GM19043 (cell line): ENCODE measurements at regions not wholly inside any gene's neighbourhood (a gene's known extent, or its start where the extent isn't known, plus 50 kb on each side); places are given as distances from the start of the nearest gene placed in this dataset.

Experiments used
- ATAC-seq: cut with Tn5 transposase; IDR thresholded peaks from one replicate; pipeline ENCODE4 v1.9.1; 2021; ENCODE audit warnings: low read depth; ENCODE audit not compliant: unreplicated experiment

DNA sequence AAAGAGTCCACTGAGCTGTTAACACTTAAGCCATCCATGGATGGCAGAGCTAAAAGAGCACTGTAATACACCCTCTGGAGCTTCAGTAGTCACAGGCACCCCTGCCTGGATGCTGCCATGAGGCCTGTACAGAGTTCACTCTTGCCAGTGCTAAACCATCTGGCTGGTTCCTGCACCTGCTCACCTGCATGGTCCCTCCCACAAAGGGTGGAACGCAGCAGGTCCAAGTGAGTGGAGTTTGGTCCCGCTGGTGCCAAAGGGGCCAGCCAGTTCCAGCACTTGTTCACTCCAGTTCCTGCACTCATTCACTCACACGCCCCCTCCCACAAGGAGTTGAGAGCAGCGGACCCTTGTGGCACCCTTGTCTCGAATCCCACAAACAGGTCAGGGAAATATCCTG is 503.5 kb downstream of the HACE1 start:
- no peak for ATAC-seq

GRCh38 chr6:104349191-104349590 is 510.5 kb downstream of the HACE1 start:
- no peak for ATAC-seq

DNA sequence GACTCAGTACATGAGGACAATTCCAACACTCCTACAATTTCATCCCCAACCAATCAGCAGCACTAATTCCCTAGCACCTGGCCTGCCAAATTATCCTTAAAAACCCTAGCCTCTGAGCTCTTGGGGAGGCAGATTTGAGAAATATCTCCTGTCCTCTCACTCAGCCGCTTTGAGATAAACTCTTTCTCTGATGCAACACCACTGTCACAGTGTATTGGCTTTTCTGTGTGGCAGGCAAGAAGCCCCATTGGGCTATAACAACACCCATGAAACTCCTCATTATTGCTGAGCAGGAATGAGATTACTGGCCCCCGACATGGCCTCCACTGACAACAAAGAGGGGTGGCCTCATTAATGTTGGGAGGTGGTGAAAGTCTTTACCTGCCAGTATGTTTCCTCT is 515.5 kb downstream of the HACE1 start:
- ATAC-seq: no peak

- ATAC-seq: no peak
Measured at GRCh38 chr6:104332364-104332763, 527.4 kb downstream of the HACE1 start.

DNA sequence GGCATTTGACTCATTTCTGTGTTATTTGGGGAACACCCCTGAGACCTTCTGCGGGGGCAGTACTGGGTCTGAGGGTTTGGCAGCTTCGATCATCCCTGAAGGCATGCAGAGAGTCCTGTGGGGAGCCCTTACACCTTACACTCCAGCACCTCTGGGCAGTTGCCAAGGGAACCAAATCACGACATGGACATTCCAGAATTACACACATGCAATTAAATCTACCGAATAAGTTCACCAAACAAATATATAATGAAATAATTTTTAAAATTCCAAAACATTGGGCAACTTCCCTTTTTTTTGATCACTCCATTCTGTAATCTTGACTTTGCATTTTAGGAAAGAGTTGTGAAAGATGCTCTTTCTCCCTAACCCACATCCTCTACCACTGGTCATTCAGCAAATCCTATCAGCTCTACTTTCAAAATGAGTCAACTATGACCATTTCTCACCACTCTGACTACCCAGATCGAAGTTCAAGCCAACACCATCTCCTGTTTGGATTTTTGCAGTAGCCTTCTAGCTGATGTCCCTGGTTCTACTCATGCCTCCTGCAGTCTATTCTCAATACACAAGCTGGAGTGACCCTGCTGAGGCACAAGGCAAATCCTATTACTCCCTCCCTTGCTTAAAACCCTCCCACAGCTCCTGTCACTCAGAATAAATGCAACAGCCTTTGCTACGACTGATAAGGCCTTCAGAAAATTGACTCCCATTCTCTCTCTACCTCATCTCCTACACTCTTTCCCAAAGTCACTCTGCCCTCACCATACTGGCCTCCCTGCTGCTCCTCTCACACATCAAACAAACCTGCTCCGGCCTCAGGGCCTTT is 533.3 kb downstream of the HACE1 start:
- no peak for ATAC-seq

GRCh38 chr6:104325341-104326172 is 534.2 kb downstream of the HACE1 start:
- no peak for ATAC-seq

- ATAC-seq: no peak
Measured at GRCh38 chr6:104324301-104324700, 535.4 kb downstream of the HACE1 start.

GRCh38 chr6:104322841-104323240 is 536.9 kb downstream of the HACE1 start:
- no peak for ATAC-seq

GRCh38 chr6:104321301-104321700 is 538.4 kb downstream of the HACE1 start:
- ATAC-seq: no peak

DNA sequence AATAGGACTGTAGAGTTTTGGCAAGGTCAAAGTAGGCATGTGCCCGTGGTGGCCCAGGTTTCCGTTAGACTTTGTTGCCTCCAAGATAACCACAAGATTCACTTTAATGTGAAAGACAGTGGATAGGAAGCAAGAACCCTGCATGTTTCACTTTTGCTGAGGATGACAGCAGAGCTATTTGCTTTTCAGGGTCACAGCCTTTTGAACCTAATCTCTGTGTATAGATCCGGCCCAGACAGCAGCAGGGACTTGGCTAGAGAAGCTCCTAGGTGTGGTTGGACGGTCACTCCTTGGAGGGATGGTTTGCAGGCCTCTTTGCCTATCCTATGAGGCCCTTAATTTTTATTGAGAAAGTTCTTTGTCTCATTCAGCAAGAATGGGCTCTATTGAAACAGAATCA is 538.8 kb downstream of the HACE1 start:
- no peak for ATAC-seq

GRCh38 chr6:104312851-104313250 is 546.9 kb downstream of the HACE1 start:
- no peak for ATAC-seq

DNA sequence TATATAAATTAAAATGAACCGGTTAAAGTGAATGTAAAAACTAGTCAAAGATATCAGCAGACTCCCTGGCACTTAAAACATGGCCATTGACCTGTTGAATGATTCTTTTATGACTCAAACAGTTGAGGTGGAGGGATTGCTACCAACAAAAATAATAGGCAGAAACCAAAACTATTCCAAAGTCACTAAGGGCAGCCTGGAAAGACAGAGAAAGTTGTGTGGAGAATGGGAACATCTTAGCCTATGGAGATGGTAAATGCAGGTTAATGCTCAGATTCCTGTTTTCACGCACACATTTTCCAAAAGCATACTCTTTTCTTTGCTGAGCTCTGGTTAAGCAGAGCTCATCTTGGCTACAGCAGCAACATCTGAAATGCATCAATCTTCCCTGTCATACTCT is 553.5 kb downstream of the HACE1 start:
- ATAC-seq: no peak

GRCh38 chr6:104305206-104305605 is 554.5 kb downstream of the HACE1 start:
- no peak for ATAC-seq

DNA sequence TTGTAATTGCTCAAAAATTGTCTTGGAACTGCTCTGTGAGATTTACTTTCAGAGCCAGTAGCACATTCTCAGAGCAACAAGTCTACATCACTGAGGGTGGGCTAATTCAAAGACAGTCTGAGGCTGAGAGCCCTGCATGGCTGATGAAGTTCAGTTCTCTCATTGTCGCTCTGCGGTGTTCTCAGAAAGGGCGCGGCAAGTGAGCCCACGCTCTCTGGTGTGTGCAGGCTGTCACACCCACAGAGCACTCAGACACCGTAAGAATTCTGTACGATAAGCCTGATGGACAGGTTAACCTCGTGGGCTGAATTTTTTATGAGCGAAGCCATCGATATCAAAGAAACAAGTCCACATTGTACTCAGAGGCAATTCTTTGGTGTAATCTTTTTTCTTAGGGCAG is 557.8 kb downstream of the HACE1 start:
- ATAC-seq: no peak

- ATAC-seq: no peak
Measured at GRCh38 chr6:104286641-104287040, 573.1 kb downstream of the HACE1 start.

GRCh38 chr6:104284872-104285271 is 574.8 kb downstream of the HACE1 start:
- ATAC-seq: no peak

- ATAC-seq: no peak
Measured at GRCh38 chr6:104282581-104282980, 577.1 kb downstream of the HACE1 start.

- ATAC-seq: no peak
Measured at GRCh38 chr6:104281370-104281769, 578.3 kb downstream of the HACE1 start.

DNA sequence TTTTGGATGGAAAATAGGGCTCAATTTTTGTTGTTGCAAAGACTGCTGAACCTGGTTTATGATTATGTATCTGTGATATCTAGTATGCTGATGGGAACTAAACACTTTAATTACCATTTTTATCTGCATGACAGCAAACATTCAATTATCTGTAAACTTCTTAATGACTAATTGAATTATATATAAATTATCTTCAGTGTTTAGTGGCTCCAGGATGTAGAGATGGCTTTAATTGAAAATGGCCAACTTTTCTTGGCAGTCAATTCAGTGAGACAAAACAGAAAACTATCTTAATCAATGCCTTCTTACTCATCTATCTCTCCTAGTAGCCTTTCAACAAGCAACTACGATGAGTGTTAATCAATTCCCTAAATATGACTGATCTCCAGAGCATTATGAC is 591.3 kb downstream of the HACE1 start:
- no peak for ATAC-seq

DNA sequence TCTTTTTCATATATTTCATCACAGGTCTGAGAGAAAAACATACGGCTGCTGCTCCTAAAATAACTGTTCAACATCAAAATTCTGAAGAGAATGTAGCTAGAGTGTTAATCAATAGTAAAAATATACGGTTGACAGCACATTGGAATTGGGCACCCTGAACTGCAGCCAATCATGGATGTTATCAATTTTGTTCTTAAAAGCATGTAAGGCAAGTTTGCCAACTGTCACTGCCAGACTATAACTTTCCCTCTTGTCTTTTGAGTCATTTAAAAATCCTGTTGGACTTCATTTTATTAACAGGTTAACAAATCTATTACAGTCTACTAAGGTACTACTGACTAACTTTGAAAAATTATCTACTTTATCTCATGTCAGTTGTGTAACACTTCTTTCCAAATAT is 592.8 kb downstream of the HACE1 start:
- no peak for ATAC-seq

- no peak for ATAC-seq
Measured at GRCh38 chr6:104256646-104257045, 603.1 kb downstream of the HACE1 start.

GRCh38 chr6:104253236-104253635 is 606.5 kb downstream of the HACE1 start:
- ATAC-seq: no peak
